ENCODE measurements at regions not wholly inside any gene's neighbourhood (a gene's known extent, or its start where the extent isn't known, plus 50 kb on each side); places are given as distances from the start of the nearest gene placed in this dataset.

DNA sequence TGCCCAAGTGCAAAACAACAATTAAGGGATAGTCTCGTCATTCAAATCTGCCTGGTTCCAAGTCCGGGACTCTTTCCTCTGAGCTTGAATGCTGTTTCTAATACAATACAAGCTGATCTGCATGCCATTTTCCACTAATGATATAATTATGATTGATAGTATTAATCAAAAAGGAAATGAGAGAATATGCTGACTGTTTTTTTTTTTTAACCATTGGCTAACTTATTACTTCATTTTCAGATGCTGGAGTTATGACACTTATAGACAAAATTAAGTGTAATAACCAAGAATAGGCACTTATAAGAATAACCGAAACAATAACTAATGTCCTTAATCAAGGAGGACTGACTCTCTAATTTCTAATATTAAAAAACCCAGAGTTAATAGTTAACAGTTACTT is 343.6 kb downstream of the LPIN1 start:
- TF ChIP-seq, protein P1, sequence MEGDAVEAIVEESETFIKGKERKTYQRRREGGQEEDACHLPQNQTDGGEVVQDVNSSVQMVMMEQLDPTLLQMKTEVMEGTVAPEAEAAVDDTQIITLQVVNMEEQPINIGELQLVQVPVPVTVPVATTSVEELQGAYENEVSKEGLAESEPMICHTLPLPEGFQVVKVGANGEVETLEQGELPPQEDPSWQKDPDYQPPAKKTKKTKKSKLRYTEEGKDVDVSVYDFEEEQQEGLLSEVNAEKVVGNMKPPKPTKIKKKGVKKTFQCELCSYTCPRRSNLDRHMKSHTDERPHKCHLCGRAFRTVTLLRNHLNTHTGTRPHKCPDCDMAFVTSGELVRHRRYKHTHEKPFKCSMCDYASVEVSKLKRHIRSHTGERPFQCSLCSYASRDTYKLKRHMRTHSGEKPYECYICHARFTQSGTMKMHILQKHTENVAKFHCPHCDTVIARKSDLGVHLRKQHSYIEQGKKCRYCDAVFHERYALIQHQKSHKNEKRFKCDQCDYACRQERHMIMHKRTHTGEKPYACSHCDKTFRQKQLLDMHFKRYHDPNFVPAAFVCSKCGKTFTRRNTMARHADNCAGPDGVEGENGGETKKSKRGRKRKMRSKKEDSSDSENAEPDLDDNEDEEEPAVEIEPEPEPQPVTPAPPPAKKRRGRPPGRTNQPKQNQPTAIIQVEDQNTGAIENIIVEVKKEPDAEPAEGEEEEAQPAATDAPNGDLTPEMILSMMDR (IDR thresholded peaks at IDR 0.05): no peak
- TF ChIP-seq ZFX (IDR thresholded peaks at IDR 0.05; ENCODE audit: borderline replicate concordance): no peak

Measured in 22Rv1 (cell line).